Spleen (tissue), 11 donors: ENCODE measurements at regions not wholly inside any gene's neighbourhood (a gene's known extent, or its start where the extent isn't known, plus 50 kb on each side); places are given as distances from the start of the nearest gene placed in this dataset.

Source experiments
- DNase-seq: peaks from one replicate; pipeline ENCODE4 v3.0.0-alpha.2; 2020
- H3K27ac ChIP-seq, 8 donors: fragments of 200-600 bp; sonication (generic) in 7 of 8; 1 replicate in 4 of 8; 2 replicates in 4 of 8; pipeline versions ENCODE4 v1.5.0 to v1.8.0; 2016 to 2021; ENCODE audit warnings: inconsistent platforms in 4 of 8, mild to moderate bottlenecking in 4 of 8, moderate library complexity in 1 of 8
- H3K27me3 ChIP-seq, 7 donors: fragments of 200-600 bp; sonication (generic) in 6 of 7; replicated peaks in 1 of 7; 1 replicate in 4 of 7; 2 replicates in 3 of 7; pipeline versions ENCODE4 v1.5.0 to v1.8.0; 2016 to 2021; ENCODE audit warnings: inconsistent platforms in 3 of 7, mild to moderate bottlenecking in 1 of 7
- H3K36me3 ChIP-seq, 6 donors: fragments of 200-600 bp; sonication (generic) in 5 of 6; 1 replicate in 4 of 6; 2 replicates in 2 of 6; pipeline versions ENCODE4 v1.5.0 to v1.8.0; 2016 to 2021; ENCODE audit warnings: inconsistent platforms in 2 of 6
- H3K4me1 ChIP-seq, 6 donors: fragments of 200-600 bp; sonication (generic) in 5 of 6; 1 replicate in 3 of 6; 2 replicates in 3 of 6; pipeline versions ENCODE4 v1.5.0 to v1.8.0; 2016 to 2021; ENCODE audit warnings: inconsistent platforms in 3 of 6
- H3K4me3 ChIP-seq, 8 donors: fragments of 200-600 bp; sonication (generic) in 7 of 8; 1 replicate in 4 of 8; 2 replicates in 4 of 8; pipeline versions ENCODE4 v1.5.0 to v1.8.0; 2016 to 2021; ENCODE audit warnings: inconsistent platforms in 4 of 8, mild to moderate bottlenecking in 4 of 8, moderate library complexity in 2 of 8
- H3K9me3 ChIP-seq, 8 donors: fragments of 200-600 bp; sonication (generic) in 7 of 8; 1 replicate in 4 of 8; 2 replicates in 4 of 8; pipeline versions ENCODE4 v1.5.0 to v1.8.0; 2016 to 2021; ENCODE audit warnings: inconsistent platforms in 4 of 8
- POLR2A ChIP-seq, 3 donors: fragments of 450-650 bp; IDR thresholded peaks; one replicate each; pipeline ENCODE4 v1.5.1; 2017; ENCODE audit warnings: antibody characterized with exemption in 3 of 3, mild to moderate bottlenecking in 1 of 3
- POLR2AphosphoS5 ChIP-seq, 3 donors: sonication (generic); formaldehyde crosslinking; IDR thresholded peaks; one replicate each; pipeline ENCODE4 v1.5.1; 2017; ENCODE audit warnings: antibody characterized with exemption in 3 of 3
- WGBS, 5 donors: extraction: QIAGEN DNeasy Blood & Tissue Kit in 3 of 5; methylation state at CpG; one replicate each; pipeline versions ENCODE4 v1.1.5 to v1.1.7; 2013 to 2018; 5-methylcytosine and 5-hydroxymethylcytosine counted together
- intact Hi-C: fragments of 100-400 bp; cut with DNase I; formaldehyde crosslinking; loops from one replicate; pipeline ENCODE4 v1.15.0; 2023; ENCODE audit warnings: low total_unique reads
- TF ChIP-seq, protein P1 (sequence below), 11 experiments: fragments of 200-600 bp in 7 of 11; fragments of 450-650 bp in 4 of 11; sonication (generic) in 4 of 11; IDR thresholded peaks in 8 of 11; conservative IDR thresholded peaks in 3 of 11; 1 replicate in 7 of 11; 2 replicates in 4 of 11; pipeline versions ENCODE4 v1.4.0 to v1.8.0; 2016 to 2021; ENCODE audit warnings: antibody characterized with exemption in 11 of 11, inconsistent platforms in 4 of 11, mild to moderate bottlenecking in 1 of 11
- donor health status: healthy with polysubstance abuse.
- donor health status: DM: no; HTN: no; CAD: no; lungs with moderate emphysema.
- donor health status: DM: no; HTN: no; CAD: no.
- donor health status: Bipolar disorder and iron deficiency.
- donor health status: healthy.
- donor health status: DM: no; HTN: no; CAD: no.
- donor health status: DM: yes; HTN: yes; CAD: no.

DNA sequence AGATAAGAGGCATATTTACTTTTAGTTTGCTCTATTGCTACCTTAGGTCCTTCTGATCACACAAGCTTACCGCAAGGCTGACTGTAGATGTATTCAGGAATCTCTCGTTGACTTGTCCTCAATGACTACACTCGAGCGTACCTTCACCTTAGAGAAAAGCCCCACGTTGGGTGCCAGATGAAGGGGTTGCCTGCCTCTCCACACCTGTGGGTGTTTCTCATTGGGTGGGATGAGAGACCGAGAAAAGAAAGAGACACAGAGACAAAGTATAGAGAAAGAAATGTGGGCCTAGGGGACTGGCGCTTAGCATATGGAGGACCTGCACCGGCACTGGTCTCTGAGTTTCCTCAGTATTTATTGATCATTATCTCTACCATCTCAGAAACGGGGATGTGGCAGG is 51.8 kb downstream of the ASCL4 start:
- DNase-seq, result no peak
- peaks cover 2 to 61% (median 42%) of the 10 kb centered on the region in 8 donors for H3K9me3 ChIP-seq
- WGBS, 5 donors, result 76 to 93% (median 90%) methylated on average over 9 of the region's 9 CpGs
- H3K27me3 ChIP-seq, result peaks cover 0 to 13% (median 0%) of the 10 kb centered on the region in 7 donors
- no peak for TF ChIP-seq POLR2AphosphoS5 (IDR thresholded peaks at IDR 0.05)
- no peak for TF ChIP-seq POLR2A (IDR thresholded peaks at IDR 0.05)
- TF ChIP-seq, protein P1, sequence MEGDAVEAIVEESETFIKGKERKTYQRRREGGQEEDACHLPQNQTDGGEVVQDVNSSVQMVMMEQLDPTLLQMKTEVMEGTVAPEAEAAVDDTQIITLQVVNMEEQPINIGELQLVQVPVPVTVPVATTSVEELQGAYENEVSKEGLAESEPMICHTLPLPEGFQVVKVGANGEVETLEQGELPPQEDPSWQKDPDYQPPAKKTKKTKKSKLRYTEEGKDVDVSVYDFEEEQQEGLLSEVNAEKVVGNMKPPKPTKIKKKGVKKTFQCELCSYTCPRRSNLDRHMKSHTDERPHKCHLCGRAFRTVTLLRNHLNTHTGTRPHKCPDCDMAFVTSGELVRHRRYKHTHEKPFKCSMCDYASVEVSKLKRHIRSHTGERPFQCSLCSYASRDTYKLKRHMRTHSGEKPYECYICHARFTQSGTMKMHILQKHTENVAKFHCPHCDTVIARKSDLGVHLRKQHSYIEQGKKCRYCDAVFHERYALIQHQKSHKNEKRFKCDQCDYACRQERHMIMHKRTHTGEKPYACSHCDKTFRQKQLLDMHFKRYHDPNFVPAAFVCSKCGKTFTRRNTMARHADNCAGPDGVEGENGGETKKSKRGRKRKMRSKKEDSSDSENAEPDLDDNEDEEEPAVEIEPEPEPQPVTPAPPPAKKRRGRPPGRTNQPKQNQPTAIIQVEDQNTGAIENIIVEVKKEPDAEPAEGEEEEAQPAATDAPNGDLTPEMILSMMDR (IDR thresholded peaks at IDR 0.05 in 8 of 11, conservative IDR thresholded peaks at IDR 0.05 in 3 of 11), result no peak
- H3K4me1 ChIP-seq, result no peaks in the 10 kb centered on the region
- intact Hi-C loops, result no loop called here
- no peaks in the 10 kb centered on the region for H3K36me3 ChIP-seq
- no peak overlapping the region for H3K4me3 ChIP-seq
- H3K27ac ChIP-seq, result no peak overlapping the region

DNA sequence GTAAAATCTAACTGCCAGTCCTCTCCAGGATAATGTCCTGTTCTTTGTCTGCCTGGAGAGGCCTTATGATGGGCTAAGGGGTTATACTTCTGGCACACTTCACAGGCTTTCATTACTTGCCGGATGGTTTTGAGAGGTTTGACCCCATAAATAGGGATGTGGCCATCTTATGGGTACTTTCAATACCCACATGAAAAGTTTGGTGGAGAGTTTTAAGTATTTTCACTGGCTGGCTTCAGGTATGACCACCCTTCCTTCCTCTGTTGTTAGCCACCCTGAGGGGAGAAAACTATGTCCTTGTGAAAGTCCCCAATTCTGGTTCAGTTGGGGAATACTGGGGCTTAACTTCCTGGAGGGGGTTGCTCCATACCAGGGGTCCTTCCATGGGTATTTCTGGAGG is 54.8 kb downstream of the ASCL4 start:
- intact Hi-C loops, result no loop called here
- no peak for TF ChIP-seq POLR2AphosphoS5 (IDR thresholded peaks at IDR 0.05)
- TF ChIP-seq, protein P1 (IDR thresholded peaks at IDR 0.05 in 8 of 11, conservative IDR thresholded peaks at IDR 0.05 in 3 of 11), result no peak
- TF ChIP-seq POLR2A (IDR thresholded peaks at IDR 0.05), result no peak
- Histone ChIP-seq H3K36me3 (no peaks in the 10 kb centered on the region), H3K27ac (no peak overlapping the region), H3K4me1 (no peaks in the 10 kb centered on the region), H3K9me3 (peaks cover 2 to 54% (median 42%) of the 10 kb centered on the region in 8 donors), H3K4me3 (no peak overlapping the region), H3K27me3 (peaks cover 0 to 20% (median 0%) of the 10 kb centered on the region in 7 donors)
- no peak for DNase-seq
- WGBS, 5 donors, result 56 to 93% (median 90%) methylated on average over 1 of the region's 1 CpG

DNA sequence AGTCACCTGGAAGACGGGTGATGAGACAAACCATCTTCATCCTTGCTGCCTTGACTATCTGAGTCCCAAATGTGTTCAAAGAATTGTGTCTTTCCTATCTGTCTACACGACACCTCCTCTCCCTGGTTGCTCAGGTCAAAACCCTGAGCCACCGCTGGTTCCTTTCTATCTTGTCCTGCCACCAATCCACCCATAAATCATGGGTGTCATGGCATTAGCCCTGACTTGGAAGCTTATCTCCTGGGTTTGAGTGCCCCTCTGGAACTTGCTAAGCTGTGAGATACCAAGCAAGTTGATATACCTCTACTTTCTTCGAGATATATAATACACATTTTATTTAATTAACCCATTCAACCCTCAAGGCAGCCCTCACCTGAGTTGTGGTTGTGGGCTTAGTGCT is 57.9 kb downstream of the ASCL4 start:
- no peak overlapping the region for H3K27ac ChIP-seq
- no peak overlapping the region for H3K4me3 ChIP-seq
- no peak for DNase-seq
- no peaks in the 10 kb centered on the region for H3K36me3 ChIP-seq
- no peaks in the 10 kb centered on the region for H3K4me1 ChIP-seq
- TF ChIP-seq POLR2AphosphoS5 (IDR thresholded peaks at IDR 0.05) (no peak), POLR2A (IDR thresholded peaks at IDR 0.05) (no peak)
- TF ChIP-seq, protein P1 (IDR thresholded peaks at IDR 0.05 in 8 of 11, conservative IDR thresholded peaks at IDR 0.05 in 3 of 11), result no peak
- H3K27me3 ChIP-seq, result peaks cover 0 to 37% (median 0%) of the 10 kb centered on the region in 7 donors
- 56 to 72% (median 64%) methylated on average over 4 of the region's 4 CpGs for WGBS, 5 donors
- H3K9me3 ChIP-seq, result peaks cover 0 to 23% (median 11%) of the 10 kb centered on the region in 8 donors
- intact Hi-C loops, result no loop called here

DNA sequence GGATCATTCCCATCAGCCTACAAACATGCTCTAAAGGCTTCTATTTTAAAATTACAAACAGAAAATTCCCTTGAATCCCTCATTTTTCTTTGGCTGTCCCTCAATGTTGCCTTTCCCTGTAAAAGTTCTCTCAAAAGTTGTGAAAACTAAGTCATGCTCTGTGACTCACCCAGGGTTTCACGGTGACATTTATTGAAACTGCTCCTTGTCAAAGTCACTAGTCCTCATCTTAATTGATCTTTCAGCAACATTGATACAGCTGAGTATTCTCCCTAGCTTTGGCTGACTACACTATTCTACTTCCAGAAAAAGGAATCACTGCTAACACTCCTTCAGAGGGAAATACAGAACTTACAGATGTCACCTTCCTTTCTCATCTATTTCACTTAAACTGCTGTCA is 65.7 kb downstream of the ASCL4 start:
- H3K4me3 ChIP-seq, result no peak overlapping the region
- TF ChIP-seq, protein P1 (IDR thresholded peaks at IDR 0.05 in 8 of 11, conservative IDR thresholded peaks at IDR 0.05 in 3 of 11), result no peak
- TF ChIP-seq POLR2AphosphoS5 (IDR thresholded peaks at IDR 0.05), result no peak
- TF ChIP-seq POLR2A (IDR thresholded peaks at IDR 0.05), result no peak
- intact Hi-C loops, result no loop called here

More for the DNA sequence above, 65.7 kb downstream of the ASCL4 start:
- no peaks in the 10 kb centered on the region for H3K9me3 ChIP-seq
- H3K4me1 ChIP-seq, result peaks cover 3 to 25% (median 22%) of the 10 kb centered on the region in 6 donors
- no peaks in the 10 kb centered on the region for H3K36me3 ChIP-seq
- peaks cover 4 to 59% (median 30%) of the 10 kb centered on the region in 7 donors for H3K27me3 ChIP-seq
- 55 to 67% (median 57%) methylated on average over 1 of the region's 1 CpG for WGBS, 5 donors
- DNase-seq, result no peak
- H3K27ac ChIP-seq, result no peak overlapping the region
